Activated T-cell treated with anti-CD3 and anti-CD28 coated beads for 4 hours (primary cell): ENCODE measurements at regions not wholly inside any gene's neighbourhood (a gene's known extent, or its start where the extent isn't known, plus 50 kb on each side); places are given as distances from the start of the nearest gene placed in this dataset.
"Not testable (repeated sequence)": the region's sequence is repeated elsewhere in the genome, so short reads cannot be mapped to it uniquely, and the experiment has no call there.

Experiments
- DNase-seq: peaks from one replicate; pipeline ENCODE4 v3.0.0-alpha.2; 2020

DNA sequence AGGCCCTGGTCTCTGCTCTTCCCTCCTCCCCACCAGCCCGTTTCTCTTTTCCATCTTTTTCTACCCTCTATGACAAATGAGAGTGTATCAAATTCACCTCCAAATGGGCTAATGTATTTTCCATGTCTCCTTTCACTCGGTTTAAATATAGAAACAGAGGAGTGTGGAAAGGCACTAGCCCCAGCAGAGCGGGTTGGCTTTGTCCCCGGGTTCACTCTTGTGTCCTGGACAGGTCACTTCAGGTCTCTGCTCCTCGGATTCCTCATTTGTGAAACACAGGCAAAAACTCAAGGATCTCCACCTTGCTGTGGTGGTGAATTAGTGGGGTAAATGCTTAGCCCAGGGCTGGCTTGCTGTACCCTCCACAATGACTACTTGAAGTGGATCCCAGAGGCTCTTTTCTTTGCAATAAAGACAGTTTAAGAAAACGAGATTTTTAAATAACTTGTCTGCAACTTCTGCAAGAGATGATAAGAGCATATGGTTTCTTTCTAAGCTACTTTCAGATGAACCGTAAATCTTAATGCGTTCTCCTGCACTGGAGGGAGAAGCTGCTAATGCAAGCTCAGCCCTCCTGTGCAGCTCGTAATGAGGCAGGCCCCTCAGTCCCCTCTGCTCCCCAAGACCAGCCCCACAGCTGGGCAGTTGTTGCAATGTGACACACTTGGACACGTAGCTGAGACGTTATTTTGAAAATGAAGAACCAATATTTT is 292.9 kb downstream of the THBS2 start:
- no peak for DNase-seq

GRCh38 chr6:168959696-168960095 is 293.9 kb downstream of the THBS2 start:
- DNase-seq: no peak

DNA sequence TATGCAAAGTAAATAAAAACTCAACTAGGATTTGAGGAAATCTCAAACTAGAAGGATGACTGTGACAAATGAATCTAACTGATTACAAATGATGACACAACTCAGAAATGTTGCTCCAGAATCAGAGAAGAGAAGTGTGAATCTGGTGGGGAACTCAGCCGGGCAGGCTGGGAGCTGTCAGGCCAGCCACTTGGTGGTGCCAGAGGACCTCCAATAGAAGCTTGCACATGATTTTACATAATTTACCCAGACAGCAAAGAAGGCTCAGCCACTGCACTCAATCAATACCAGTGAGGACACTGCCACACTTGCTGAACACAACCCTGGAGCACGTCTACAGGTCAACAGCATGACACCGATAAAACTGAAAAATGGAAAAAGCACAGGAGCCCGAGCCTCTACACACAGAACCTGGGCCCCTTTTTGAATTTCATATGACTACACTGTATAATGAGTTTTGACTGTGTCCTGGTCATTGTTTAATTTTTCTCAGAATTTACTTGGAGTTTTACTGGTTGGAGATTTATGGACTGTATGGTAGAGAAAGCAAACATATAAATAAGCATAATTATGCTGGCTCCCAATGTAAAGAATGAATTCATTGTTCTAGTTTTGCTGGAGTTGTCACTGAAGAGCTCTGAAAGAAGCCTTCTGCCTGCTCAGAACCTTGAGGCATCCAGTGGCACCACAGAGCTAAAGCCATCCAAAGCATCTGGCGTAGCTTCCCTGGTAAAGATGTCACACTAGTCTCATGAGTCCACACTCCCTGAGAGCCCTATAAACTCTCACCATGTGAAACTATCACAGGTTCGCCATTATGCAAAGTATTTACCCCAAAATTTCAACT is 296.5 kb downstream of the THBS2 start:
- peak; percentile 7 for DNase-seq

DNA sequence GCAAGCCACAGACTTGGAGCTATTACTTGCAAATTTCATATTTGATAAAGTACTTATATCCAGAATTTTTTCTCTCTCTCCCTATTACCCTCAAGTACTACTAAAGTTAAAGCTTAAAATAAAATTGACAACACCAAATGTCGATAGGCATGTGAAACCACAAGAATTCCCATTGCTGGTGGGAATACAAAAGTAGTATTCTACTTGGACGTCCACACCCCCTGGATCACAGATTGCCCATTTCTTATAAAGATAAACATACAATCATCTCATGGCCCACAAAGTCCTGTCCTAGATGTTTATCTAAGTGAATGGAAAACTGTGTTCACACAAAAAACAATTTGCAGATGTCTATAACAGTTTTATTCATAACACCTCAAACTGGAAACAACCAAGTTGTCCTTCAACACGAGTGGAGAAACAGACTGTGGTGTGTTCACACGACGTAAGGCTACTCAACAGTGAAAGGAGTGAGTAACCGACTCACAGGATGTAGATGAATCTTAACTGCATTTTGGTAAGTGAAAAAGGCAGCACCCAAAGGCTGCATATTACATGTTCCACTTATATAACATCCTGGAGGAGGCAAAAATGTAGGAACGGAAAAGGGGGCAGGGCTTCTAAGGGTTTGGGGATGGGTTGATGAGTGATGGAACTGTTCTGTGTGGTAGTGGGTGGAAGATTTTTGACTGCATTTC is 297.4 kb downstream of the THBS2 start:
- DNase-seq: no peak

DNA sequence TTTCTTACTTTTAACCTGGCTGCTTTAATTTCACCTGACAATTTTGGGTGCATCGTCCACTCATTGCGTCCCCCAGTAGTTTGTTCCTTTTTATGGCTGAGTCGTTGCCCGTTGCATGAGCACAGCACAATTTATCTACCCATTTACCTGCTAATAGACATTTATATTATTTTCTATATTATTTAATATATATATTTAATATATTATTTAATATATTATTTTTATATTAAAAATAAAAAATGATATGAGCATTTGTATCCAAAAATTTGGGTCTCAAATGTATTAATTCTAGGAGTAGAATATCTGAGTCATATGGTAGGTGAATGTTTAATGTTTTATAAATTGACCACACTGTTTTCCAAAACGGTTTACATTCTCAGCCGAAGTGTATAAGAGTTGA is 300.2 kb downstream of the THBS2 start:
- no peak for DNase-seq

DNA sequence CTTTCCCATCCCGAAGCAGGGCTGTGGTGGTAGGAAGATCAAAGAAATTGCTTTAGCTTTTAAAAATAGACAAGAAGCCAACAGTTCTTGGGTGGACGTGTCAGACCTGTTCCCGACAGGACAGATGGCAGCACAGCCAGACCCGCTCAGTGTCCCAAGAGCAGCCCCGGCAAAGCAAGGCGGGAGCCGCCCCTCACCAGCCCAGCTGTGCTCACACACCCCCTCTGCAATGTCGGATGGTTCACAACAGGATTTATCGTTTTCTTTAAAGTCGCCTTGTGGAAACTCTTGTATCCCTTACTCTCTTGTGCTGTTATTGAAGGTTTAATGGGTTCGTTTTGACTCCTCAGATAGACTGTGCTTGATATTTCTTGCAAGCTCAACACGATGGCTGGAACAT is 302.4 kb downstream of the THBS2 start:
- no peak for DNase-seq

DNA sequence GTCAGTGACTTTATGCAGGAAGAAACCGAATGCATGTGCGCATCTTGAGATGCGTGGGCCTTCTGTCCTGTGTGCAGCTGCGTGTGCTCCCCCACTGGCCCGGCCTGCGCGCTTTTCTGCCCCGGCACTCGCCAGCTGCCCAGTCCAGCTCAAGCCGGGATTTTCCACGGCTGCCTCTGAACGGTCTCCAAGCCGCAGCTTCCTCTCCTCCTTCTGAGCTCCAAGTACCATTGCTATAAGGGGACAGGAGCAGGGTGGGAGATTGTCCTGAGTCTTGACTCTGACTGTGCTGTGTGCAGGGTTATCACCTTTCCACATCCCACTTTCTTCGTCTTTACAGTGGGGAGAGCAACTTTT is 302.8 kb downstream of the THBS2 start:
- DNase-seq: no peak

GRCh38 chr6:168949981-168950857 is 303.4 kb downstream of the THBS2 start:
- no peak for DNase-seq

DNA sequence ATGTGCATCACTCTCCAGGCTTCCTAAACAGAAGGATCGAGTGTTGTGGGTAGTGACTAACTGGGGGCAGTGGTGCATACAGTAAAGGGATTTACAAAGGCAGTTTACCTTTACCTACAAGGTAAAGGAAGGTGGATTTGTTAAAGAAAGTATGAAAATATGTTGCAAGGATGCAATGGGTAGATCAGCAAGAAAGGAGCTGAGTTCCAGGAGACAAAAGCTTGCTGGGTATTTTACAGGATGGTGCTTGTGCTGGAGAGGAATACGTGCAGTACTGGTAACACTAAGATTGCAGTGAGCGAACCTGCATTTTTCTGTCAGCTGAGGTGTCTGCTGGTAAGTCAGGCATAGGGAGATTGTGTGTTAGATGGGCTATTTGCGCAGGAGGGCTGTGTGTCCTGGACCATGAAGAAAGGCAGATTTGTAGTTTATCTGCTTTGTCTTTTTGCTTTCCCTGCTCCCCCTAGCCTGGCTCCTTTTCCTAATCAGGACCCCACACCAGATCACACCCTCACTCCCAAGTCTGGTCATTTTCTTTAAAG is 304.6 kb downstream of the THBS2 start:
- no peak for DNase-seq

DNA sequence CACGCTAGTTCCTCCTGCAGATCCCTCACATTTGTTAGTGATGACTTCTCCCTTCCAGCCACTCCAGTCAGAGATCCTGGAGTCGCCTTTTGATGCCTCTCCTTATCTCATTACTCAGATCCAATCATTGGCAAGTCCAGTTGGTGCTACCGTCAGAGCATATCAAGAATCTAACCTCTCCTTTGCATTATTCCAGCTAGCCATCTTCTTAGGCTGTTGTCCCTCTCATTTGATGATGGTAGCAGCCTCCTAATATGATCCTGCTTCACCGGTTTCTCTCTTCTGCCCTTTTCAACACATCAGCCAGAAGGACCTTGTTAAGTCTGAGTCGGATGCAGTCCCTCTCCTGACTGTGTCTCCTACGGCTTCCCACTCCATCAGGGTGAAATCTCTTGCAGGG is 305.6 kb downstream of the THBS2 start:
- DNase-seq: no peak

GRCh38 chr6:168943231-168943905 is 310.3 kb downstream of the THBS2 start:
- no peak for DNase-seq

DNA sequence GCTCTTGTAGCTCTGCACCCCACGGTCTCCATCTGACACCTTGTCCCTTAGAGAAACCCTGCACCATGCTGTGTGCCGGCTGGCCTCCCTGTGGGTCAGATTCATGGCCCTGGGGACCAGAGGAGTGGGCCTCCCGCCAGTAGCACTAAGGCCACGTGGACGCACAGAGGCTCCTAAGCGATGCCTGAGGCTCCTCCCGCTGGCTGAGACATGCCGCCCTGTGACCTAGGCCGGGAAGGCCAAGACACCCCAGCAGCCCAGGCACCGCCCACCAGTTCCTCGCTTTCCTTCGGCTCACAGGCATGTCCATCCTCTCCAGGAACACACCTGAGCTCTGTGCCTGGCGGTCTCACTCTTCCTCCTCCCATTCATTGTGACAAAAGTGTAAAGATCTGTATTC is 311.0 kb downstream of the THBS2 start:
- no peak for DNase-seq

GRCh38 chr6:168941036-168941435 is 312.6 kb downstream of the THBS2 start:
- no peak for DNase-seq

DNA sequence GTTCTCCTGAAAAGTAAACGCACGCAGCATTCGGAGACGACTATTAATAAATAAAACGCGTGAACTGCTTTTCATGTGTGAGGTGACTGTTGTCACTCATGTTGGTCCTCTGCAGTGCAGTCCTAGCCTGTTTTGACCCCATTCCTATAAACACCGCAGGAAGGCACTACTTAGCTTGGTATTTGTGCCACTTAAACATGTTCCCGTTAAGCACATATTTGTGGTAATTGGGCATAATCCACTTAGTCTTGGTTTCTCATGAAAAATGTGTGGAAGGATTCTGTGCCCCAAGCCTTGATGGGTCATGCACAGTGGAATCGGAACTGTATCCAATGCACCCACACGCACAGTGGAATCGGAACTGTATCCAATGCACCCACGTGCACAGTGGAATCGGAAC is 313.9 kb downstream of the THBS2 start:
- no peak for DNase-seq

- DNase-seq: no peak
Observed at GRCh38 chr6:168939041-168939440, 314.6 kb downstream of the THBS2 start.

- no peak for DNase-seq
Observed at GRCh38 chr6:168938546-168938945, 315.1 kb downstream of the THBS2 start.

DNA sequence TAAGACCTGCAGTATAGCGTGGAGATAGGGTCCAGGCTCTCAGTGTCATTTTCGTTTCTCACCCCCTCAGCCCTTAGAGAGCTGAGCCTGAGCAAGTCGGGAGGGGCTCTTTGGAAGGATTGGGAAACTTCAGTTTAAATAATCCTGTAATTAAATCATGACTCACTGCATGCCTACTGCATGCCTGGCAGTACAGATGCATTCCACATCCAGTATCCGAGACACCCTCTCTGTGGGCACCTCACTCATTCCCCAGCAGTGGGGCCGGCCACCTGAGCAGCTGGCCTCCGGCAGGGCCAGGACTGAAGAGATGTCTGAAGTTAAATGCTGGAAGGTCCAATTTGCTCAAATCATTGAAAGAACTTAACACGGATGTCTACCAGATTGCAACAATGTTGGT is 316.6 kb downstream of the THBS2 start:
- no peak for DNase-seq

- no peak for DNase-seq
Observed at GRCh38 chr6:168935628-168936010, 318.0 kb downstream of the THBS2 start.

- DNase-seq: no peak
Observed at GRCh38 chr6:168934660-168935627, 318.7 kb downstream of the THBS2 start.

GRCh38 chr6:168932171-168932570 is 321.5 kb downstream of the THBS2 start:
- not testable (repeated sequence) for DNase-seq

DNA sequence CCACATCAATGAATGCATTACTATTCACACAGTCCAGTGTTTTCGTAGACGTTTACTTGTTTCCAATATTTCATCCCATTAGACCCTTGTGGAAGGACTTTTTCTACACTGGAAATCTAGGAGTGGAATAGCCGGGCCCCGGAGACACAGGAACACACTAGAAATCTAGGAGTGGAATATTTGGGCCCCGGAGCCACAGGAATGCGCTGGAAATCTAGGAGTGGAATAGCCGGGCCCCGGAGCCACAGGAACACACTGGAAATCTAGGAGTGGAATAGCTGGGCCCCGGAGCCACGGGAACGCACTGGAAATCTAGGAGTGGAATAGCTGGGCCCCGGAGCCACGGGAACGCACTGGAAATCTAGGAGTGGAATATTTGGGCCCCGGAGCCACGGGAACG is 322.6 kb downstream of the THBS2 start:
- DNase-seq: not testable (repeated sequence)
